HG02981 (cell line): ENCODE measurements at regions not wholly inside any gene's neighbourhood (a gene's known extent, or its start where the extent isn't known, plus 50 kb on each side); places are given as distances from the start of the nearest gene placed in this dataset.

ENCODE experiments used
- ATAC-seq: cut with Tn5 transposase; IDR thresholded peaks from one replicate; pipeline ENCODE4 v1.9.1; 2021; ENCODE audit warnings: mild to moderate bottlenecking, moderate library complexity; ENCODE audit not compliant: unreplicated experiment

- no peak for ATAC-seq
Observed at GRCh38 chr17:71301063-71301462, 819.8 kb upstream of the SOX9 start.

GRCh38 chr17:71302721-71303549 lies 817.9 kb upstream of the SOX9 start:
- no peak for ATAC-seq

DNA sequence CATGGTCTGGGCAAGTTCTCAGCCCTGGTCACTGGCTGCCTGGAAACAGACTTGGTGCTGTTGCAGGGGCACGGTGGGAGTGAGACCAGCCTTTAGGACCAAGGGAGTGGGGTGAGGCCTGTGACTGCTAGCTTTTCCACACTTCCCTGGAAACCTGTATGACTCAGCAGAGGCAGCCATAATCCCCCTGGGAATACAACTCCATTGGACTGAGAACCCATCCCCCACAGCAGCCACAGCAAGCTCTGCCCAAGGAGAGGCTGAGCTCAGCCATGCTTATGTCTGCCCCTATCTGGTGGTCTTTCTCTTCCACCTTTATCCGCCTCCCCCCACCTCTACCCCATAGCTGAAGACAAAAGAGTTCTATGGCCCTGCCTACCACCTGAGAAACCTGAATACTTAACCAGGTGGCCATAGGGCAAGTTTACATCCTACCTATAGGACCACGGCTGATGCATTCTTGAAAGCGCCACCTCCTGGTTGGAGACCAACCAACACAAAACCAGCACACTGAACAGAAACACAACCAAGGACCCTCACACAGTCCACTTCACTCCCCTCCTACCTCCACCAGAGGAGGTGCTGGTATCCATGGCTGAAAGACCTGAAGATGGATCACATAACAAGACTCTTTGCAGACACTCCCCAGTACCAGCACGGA lies 816.2 kb upstream of the SOX9 start:
- no peak for ATAC-seq

- no peak for ATAC-seq
Observed at GRCh38 chr17:71313866-71314265, 807.0 kb upstream of the SOX9 start.

DNA sequence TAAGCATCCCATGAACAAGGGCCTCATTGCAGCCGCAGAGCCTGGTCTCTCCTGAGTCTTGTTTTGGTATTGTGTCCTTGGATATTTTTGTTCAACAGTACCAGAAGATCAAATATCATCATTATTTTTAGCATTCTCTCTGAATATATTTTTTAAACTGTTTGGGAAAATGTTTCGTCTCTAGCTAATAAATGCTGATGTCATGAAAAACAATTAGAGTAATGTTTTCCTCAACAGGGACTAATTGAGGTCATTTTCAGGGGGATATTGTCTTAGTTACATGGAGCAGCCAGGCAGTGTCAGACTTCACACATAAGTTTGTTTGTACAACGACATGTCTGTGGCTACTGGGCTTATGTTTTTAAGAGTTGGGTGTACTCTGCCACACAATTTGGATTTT lies 805.3 kb upstream of the SOX9 start:
- ATAC-seq: no peak

- no peak for ATAC-seq
Observed at GRCh38 chr17:71316176-71316897, 804.5 kb upstream of the SOX9 start.

DNA sequence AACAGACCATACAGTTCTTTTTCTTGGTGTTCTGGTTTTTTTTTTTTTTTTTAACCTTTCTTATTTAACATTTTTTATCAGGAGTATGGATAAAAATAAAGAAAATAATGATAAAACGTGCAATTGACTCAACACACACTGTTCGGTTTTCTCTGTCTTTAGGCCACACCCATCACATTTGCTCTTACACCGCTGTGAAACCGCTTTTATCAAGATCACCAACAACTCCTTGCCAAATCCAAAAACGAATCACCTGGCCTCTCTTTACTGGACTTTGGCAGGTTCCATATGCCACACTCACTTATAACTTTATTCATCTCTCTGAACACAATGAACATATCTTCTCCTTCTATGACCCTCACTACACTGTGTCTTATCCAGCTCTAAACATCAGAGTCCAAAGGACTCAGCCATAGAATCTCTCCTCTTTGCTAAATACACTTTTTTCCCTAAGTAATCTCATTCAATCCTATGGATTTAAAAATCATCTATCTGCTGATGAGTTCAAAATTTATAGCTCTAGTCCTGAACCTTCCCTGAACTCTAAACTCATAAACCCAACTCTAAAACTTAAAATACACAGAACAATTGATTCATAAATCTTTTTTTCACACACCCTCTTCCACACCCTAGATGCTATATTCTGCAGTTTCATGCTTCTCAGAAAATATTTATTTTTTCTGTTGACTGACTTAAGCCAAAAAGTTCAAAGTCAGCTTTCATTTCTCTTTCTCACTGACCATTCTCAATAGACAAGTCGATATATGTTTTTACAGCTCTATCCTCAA lies 800.6 kb upstream of the SOX9 start:
- ATAC-seq: no peak

DNA sequence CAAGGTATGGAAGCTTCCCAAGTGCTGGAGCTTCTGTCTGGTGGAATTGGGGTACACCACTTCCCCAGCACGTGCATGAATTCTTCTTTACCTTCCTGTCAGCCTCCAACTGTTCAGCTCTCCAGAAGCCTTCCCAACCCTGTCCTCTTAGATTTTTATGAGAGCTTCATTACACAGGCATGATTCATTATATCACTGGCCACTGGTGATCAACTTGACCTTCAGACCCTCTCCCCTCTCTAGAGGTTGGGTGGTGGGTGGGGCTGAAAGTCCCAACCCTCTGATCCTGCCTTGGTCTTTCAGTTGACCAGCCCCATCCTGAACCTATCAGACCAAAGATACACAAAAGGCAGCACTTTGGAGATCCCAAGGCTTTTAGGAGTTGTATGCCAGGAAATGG lies 795.7 kb upstream of the SOX9 start:
- no peak for ATAC-seq

GRCh38 chr17:71325886-71326285 lies 794.9 kb upstream of the SOX9 start:
- no peak for ATAC-seq

- no peak for ATAC-seq
Observed at GRCh38 chr17:71327376-71328059, 793.3 kb upstream of the SOX9 start.

DNA sequence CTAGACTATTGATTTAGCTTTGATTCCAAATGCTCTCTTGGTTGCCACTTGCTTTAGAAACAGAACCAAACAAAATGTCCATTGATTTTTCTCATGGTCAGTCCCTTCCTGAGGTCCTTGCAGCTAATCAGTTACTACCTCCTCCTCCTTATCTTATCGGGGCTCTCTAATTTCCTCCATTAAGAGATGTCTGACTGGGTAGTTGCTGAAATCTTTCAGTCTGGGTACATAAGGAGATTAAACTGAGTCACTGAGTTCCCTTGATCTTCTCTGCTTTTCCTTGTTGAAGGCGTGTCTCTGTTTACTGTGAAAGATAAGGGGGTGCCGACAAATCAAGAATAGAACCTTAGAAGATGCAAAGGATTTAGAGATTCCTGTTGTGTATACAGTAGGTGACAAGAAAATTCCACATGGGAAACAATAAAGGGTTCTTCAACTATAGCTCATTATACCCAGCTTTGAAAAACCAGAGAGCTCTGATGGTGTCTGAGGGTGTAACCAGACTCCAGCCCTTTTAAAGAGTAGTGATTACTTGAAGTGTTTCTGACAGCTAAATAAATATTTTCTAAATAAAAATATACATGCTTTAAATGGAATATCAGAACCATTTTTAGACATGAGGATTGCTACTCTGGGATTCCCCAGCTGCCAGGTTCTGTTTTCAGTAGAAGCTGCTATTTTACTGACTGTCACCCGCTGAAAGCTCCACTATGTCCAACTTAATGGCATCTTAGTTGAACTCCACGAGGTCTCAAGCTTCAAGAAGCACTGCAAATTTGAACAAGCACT lies 791.3 kb upstream of the SOX9 start:
- ATAC-seq: no peak

GRCh38 chr17:71330099-71330375 lies 790.8 kb upstream of the SOX9 start:
- ATAC-seq: no peak

GRCh38 chr17:71331754-71332325 lies 789.0 kb upstream of the SOX9 start:
- ATAC-seq: no peak

- no peak for ATAC-seq
Observed at GRCh38 chr17:71334048-71334751, 786.6 kb upstream of the SOX9 start.

DNA sequence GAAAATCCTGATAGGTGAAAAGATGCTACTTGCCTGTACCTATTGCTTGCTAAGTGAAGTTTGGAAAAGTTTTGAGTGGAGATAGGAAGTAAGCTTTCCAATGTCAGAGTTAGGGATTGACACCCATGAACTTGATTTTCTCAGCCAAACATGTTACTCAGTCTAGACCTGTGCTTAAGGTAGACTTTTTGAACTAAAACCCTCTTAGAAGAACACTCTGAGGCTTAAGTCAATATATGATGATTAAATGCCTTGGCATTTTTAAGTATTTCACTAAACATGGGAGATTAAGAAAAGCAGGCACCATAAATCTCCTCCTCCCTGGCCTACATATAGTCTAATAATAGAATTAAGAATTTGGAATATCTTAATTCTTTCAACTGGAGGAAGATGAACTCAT lies 785.6 kb upstream of the SOX9 start:
- no peak for ATAC-seq

DNA sequence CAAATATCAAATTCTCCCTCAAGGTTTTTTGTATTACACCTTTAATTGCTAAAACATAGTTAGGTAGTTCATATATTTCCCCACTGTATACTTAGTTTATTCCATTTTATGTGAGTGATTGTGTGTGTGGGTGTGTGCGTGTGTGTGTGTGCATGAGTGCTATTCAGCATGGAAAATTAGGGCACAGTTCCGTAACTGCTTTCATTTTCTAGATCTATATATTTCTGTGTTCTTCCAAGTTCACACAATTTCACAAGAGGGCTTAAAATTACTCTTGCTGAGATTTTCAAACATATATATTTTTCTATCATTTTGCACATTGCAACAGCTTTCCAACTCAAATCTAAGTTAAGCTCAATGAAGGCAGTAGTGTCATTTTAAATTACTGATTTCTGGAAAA lies 782.9 kb upstream of the SOX9 start:
- no peak for ATAC-seq

DNA sequence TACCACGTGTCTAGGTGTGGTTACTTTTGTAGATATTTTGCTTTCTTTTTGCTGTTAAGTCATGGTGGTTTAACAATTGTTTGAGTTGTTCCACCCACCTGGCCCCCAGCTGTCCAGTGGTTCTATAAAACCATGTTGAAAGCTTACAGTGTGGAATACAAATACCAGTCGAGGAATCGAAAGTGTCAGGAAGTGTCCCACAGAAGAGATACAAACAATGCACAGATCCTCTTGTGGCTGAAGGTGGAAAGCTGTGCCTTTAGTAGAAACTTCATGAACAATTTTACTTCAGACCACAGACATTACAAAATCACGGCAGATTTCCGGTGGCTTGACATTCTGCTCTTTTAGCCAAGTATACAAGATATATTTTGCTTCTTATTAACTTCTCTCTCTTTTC lies 782.4 kb upstream of the SOX9 start:
- ATAC-seq: no peak

GRCh38 chr17:71339206-71339605 lies 781.6 kb upstream of the SOX9 start:
- ATAC-seq: no peak

- no peak for ATAC-seq
Observed at GRCh38 chr17:71342737-71343136, 778.1 kb upstream of the SOX9 start.
